DOHH2 (cell line): ENCODE measurements at regions not wholly inside any gene's neighbourhood (a gene's known extent, or its start where the extent isn't known, plus 50 kb on each side); places are given as distances from the start of the nearest gene placed in this dataset.

Experiments used
- H3F3A ChIP-seq: fragments of 200-600 bp; sonication (generic), shearing (Covaris generic); 2 replicates; pipeline ENCODE4 v1.6.0; 2016; ENCODE audit warnings: antibody characterized with exemption, mild to moderate bottlenecking; ENCODE audit not compliant: control insufficient read depth, insufficient read depth
- H3K27ac ChIP-seq: fragments of 200-600 bp; sonication (generic); 2 replicates; pipeline ENCODE4 v1.5.1; 2014; ENCODE audit warnings: low read depth, mild to moderate bottlenecking, low read length, moderate library complexity
- H3K27me3 ChIP-seq: fragments of 200-600 bp; sonication (generic); 2 replicates; pipeline ENCODE4 v1.6.1; 2014; ENCODE audit warnings: mild to moderate bottlenecking, low read length, mixed read lengths; ENCODE audit not compliant: control insufficient read depth
- H3K36me3 ChIP-seq: fragments of 200-600 bp; sonication (generic); 2 replicates; pipeline ENCODE4 v1.6.1; 2014; ENCODE audit warnings: mild to moderate bottlenecking, low read length, moderate library complexity, mixed read lengths; ENCODE audit not compliant: control insufficient read depth
- H3K4me1 ChIP-seq: fragments of 200-600 bp; sonication (generic); 2 replicates; pipeline ENCODE4 v1.6.1; 2014; ENCODE audit warnings: mild to moderate bottlenecking, low read length, mixed read lengths; ENCODE audit not compliant: control insufficient read depth
- H3K4me2 ChIP-seq: fragments of 200-600 bp; sonication (generic); 2 replicates; pipeline ENCODE4 v1.6.0; 2014; ENCODE audit warnings: mild to moderate bottlenecking, low read length, moderate library complexity
- H3K4me3 ChIP-seq: fragments of 200-600 bp; sonication (generic); 2 replicates; pipeline ENCODE4 v1.5.1; 2014; ENCODE audit warnings: mild to moderate bottlenecking, low read length, mixed read lengths
- H3K79me2 ChIP-seq: fragments of 200-600 bp; sonication (generic); 2 replicates; pipeline ENCODE4 v1.6.1; 2014; ENCODE audit warnings: mild to moderate bottlenecking, low read length, mixed read lengths; ENCODE audit not compliant: control insufficient read depth
- H3K9me2 ChIP-seq: fragments of 200-600 bp; sonication (generic); replicated peaks from 2 replicates; pipeline ENCODE4 v1.6.1; 2014; ENCODE audit warnings: mild to moderate bottlenecking, low read length, mixed read lengths; ENCODE audit not compliant: control insufficient read depth
- H3K9me3 ChIP-seq: fragments of 200-600 bp; sonication (generic); 2 replicates; pipeline ENCODE4 v1.6.1; 2014; ENCODE audit warnings: antibody characterized with exemption, low read length, mixed read lengths; ENCODE audit not compliant: control insufficient read depth, insufficient read depth
- H4K20me1 ChIP-seq: fragments of 200-600 bp; sonication (generic); 2 replicates; pipeline ENCODE4 v1.6.0; 2014; ENCODE audit warnings: low read depth, mild to moderate bottlenecking, antibody characterized with exemption, low read length, moderate library complexity; ENCODE audit not compliant: control insufficient read depth, insufficient read depth
- EZH2phosphoT487 ChIP-seq: fragments of 200-600 bp; sonication (generic); IDR thresholded peaks from 2 replicates; pipeline ENCODE4 v1.6.1; 2017; ENCODE audit warnings: borderline replicate concordance, mild to moderate bottlenecking, antibody characterized with exemption, low read length, moderate library complexity, mixed read lengths
- TF ChIP-seq, protein P1 (sequence below): fragments of 200-600 bp; sonication (generic); IDR thresholded peaks from one replicate; pipeline ENCODE4 v1.5.1; 2014; ENCODE audit warnings: antibody characterized with exemption, mild to moderate bottlenecking, low read depth, low read length; ENCODE audit not compliant: poor library complexity, severe bottlenecking

DNA sequence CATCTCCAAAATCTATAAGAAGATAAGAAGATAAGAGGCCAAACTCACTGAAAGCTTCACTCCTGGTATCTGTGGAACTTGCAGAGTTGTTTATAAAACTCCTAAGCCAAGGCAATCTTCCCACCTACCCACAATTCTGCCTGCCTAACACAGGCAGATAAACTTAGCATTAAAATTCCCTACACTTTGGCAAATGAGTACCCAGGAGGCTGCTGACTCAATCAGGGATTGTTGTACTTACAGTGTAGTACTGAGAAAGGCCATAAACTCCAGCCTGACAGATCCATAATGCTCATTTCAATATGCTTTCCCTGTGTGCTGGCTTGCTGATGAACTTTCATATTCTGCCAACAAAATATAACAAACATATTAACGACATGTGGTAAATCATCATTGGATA lies 725.2 kb downstream of the BRINP1 start:
- no peak overlapping the region for H3K27ac ChIP-seq
- H4K20me1 ChIP-seq = no peaks in the 10 kb centered on the region
- H3K9me3 ChIP-seq = 0 out of 2 replicates have a peak, but pooled peaks cover 5% of the 10 kb centered on the region
- H3K9me2 ChIP-seq = no peaks in the 10 kb centered on the region
- no peak overlapping the region for H3K4me2 ChIP-seq
- H3K79me2 ChIP-seq = no peaks in the 10 kb centered on the region
- no peak overlapping the region for H3K4me3 ChIP-seq
- H3K4me1 ChIP-seq = no peaks in the 10 kb centered on the region
- TF ChIP-seq EZH2phosphoT487 = no peak
- TF ChIP-seq, protein P1, sequence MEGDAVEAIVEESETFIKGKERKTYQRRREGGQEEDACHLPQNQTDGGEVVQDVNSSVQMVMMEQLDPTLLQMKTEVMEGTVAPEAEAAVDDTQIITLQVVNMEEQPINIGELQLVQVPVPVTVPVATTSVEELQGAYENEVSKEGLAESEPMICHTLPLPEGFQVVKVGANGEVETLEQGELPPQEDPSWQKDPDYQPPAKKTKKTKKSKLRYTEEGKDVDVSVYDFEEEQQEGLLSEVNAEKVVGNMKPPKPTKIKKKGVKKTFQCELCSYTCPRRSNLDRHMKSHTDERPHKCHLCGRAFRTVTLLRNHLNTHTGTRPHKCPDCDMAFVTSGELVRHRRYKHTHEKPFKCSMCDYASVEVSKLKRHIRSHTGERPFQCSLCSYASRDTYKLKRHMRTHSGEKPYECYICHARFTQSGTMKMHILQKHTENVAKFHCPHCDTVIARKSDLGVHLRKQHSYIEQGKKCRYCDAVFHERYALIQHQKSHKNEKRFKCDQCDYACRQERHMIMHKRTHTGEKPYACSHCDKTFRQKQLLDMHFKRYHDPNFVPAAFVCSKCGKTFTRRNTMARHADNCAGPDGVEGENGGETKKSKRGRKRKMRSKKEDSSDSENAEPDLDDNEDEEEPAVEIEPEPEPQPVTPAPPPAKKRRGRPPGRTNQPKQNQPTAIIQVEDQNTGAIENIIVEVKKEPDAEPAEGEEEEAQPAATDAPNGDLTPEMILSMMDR = no peak
- H3F3A ChIP-seq = no peaks in the 10 kb centered on the region
- H3K36me3 ChIP-seq = no peaks in the 10 kb centered on the region
- H3K27me3 ChIP-seq = no peaks in the 10 kb centered on the region

DNA sequence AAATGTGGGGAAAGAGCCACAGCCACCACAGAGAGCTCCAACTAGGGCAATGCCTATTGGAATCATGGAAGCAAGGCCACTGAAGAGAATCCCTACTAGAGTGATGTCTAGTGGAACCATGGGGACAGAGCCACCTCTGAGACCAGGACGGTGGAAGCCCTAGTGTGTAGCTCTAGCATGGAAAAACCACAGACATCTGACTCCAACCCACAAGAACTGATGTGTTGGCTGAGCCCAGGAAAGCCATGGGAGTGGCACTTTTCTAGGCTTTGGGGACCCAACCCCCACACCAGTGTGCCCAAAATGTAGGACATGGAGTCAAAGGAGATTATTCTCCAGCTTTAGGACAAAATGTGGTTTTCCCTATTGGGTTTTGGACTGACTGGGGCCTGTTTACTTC lies 721.9 kb downstream of the BRINP1 start:
- Histone ChIP-seq H3K79me2 (no peaks in the 10 kb centered on the region), H3F3A (no peaks in the 10 kb centered on the region), H3K27ac (no peak overlapping the region), H3K36me3 (no peaks in the 10 kb centered on the region), H4K20me1 (no peaks in the 10 kb centered on the region), H3K4me3 (no peak overlapping the region), H3K9me2 (no peaks in the 10 kb centered on the region), H3K27me3 (no peaks in the 10 kb centered on the region), H3K4me2 (no peak overlapping the region), H3K4me1 (no peaks in the 10 kb centered on the region), H3K9me3 (0 out of 2 replicates have a peak, but pooled peaks cover 5% of the 10 kb centered on the region)
- TF ChIP-seq EZH2phosphoT487 = no peak
- TF ChIP-seq, protein P1 = no peak

GRCh38 chr9:118650417-118650816 lies 718.8 kb downstream of the BRINP1 start:
- no peak overlapping the region for H3K4me2 ChIP-seq
- H3K9me3 ChIP-seq = 0 out of 2 replicates have a peak, but pooled peaks cover 5% of the 10 kb centered on the region
- no peak overlapping the region for H3K4me3 ChIP-seq
- no peaks in the 10 kb centered on the region for H3F3A ChIP-seq
- no peak overlapping the region for H3K27ac ChIP-seq
- TF ChIP-seq, protein P1 = no peak
- no peak for TF ChIP-seq EZH2phosphoT487
- H3K79me2 ChIP-seq = no peaks in the 10 kb centered on the region
- H4K20me1 ChIP-seq = no peaks in the 10 kb centered on the region
- no peaks in the 10 kb centered on the region for H3K27me3 ChIP-seq
- no peaks in the 10 kb centered on the region for H3K4me1 ChIP-seq
- H3K36me3 ChIP-seq = no peaks in the 10 kb centered on the region
- no peaks in the 10 kb centered on the region for H3K9me2 ChIP-seq
